Stomach (tissue), 4 donors: ENCODE measurements at regions not wholly inside any gene's neighbourhood (a gene's known extent, or its start where the extent isn't known, plus 50 kb on each side); places are given as distances from the start of the nearest gene placed in this dataset.

Experiments
- EP300 ChIP-seq: sonication (generic); formaldehyde crosslinking; IDR thresholded peaks from one replicate; pipeline ENCODE4 v1.6.1; 2017; ENCODE audit warnings: antibody characterized with exemption
- POLR2A ChIP-seq, 4 donors: fragments of 450-650 bp; IDR thresholded peaks; one replicate each; pipeline ENCODE4 v1.6.1; 2016; ENCODE audit warnings: antibody characterized with exemption in 4 of 4, control low read depth in 2 of 4, mild to moderate bottlenecking in 1 of 4, moderate library complexity in 1 of 4
- POLR2AphosphoS5 ChIP-seq, 3 donors: sonication (generic); formaldehyde crosslinking; IDR thresholded peaks; one replicate each; pipeline ENCODE4 v1.6.1; 2016; ENCODE audit warnings: antibody characterized with exemption in 3 of 3
- TF ChIP-seq, protein P1 (sequence below), 7 experiments: fragments of 450-650 bp in 4 of 7; fragments of 200-600 bp in 3 of 7; sonication (generic) in 3 of 7; IDR thresholded peaks; one replicate each; pipeline ENCODE4 v1.5.1; 2016 to 2019; ENCODE audit warnings: antibody characterized with exemption in 7 of 7, control low read depth in 2 of 7, mild to moderate bottlenecking in 1 of 7

DNA sequence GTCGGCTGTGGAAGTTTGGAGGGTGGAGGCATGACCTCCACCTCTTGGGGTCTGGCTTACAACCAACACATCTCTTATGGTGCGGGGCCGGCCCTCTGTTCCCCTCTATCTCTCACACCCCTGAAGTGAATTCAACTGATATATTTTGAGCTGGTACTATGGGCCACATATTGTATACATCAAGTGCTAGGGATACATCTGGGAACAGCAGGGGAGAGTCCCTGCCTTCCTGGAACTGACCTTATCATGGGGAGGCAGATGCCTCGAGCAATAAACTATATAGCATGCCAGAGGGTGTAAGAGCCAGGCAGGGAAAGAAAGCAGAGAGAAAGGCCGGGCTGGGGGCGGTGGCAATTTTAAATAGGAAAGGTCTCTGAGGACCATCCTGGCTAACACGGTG is 60.4 kb upstream of the TRPM1 start:
- TF ChIP-seq, protein P1, sequence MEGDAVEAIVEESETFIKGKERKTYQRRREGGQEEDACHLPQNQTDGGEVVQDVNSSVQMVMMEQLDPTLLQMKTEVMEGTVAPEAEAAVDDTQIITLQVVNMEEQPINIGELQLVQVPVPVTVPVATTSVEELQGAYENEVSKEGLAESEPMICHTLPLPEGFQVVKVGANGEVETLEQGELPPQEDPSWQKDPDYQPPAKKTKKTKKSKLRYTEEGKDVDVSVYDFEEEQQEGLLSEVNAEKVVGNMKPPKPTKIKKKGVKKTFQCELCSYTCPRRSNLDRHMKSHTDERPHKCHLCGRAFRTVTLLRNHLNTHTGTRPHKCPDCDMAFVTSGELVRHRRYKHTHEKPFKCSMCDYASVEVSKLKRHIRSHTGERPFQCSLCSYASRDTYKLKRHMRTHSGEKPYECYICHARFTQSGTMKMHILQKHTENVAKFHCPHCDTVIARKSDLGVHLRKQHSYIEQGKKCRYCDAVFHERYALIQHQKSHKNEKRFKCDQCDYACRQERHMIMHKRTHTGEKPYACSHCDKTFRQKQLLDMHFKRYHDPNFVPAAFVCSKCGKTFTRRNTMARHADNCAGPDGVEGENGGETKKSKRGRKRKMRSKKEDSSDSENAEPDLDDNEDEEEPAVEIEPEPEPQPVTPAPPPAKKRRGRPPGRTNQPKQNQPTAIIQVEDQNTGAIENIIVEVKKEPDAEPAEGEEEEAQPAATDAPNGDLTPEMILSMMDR (IDR thresholded peaks at IDR 0.05): no peak
- TF ChIP-seq POLR2A (IDR thresholded peaks at IDR 0.05) (no peak), EP300 (no peak), POLR2AphosphoS5 (IDR thresholded peaks at IDR 0.05) (no peak)
